Uterus (tissue), 3 donors: ENCODE measurements at regions not wholly inside any gene's neighbourhood (a gene's known extent, or its start where the extent isn't known, plus 50 kb on each side); places are given as distances from the start of the nearest gene placed in this dataset.

Experiments
- DNase-seq, 2 donors: peaks; one replicate each; pipeline ENCODE4 v3.0.0-alpha.2; 2019 to 2020
- H3K27ac ChIP-seq, 2 donors: fragments of 200-600 bp; sonication (generic); 1 replicate in 1 of 2; 2 replicates in 1 of 2; pipeline ENCODE4 v1.5.1; 2016 to 2018
- H3K27me3 ChIP-seq, 2 donors: fragments of 200-600 bp; sonication (generic); one replicate each; pipeline ENCODE4 v1.5.1; 2018 to 2019; ENCODE audit warnings: control low read depth in 1 of 2
- H3K36me3 ChIP-seq, 2 donors: fragments of 200-600 bp; sonication (generic); one replicate each; pipeline ENCODE4 v1.5.1; 2019; ENCODE audit warnings: control low read depth in 1 of 2
- H3K4me1 ChIP-seq, 2 donors: fragments of 200-600 bp; sonication (generic); one replicate each; pipeline ENCODE4 v1.5.1; 2018 to 2019; ENCODE audit warnings: control low read depth in 1 of 2
- H3K4me3 ChIP-seq, 2 donors: fragments of 200-600 bp; sonication (generic); 1 replicate in 1 of 2; 2 replicates in 1 of 2; pipeline ENCODE4 v1.5.1; 2018 to 2019; ENCODE audit warnings: mild to moderate bottlenecking in 1 of 2
- H3K9me3 ChIP-seq, 2 donors: fragments of 200-600 bp; sonication (generic); one replicate each; pipeline ENCODE4 v1.5.1; 2019; ENCODE audit warnings: control low read depth in 1 of 2
- CTCF ChIP-seq, 4 experiments: fragments of 200-600 bp in 2 of 4; fragments of 450-650 bp in 2 of 4; sonication (generic) in 2 of 4; IDR thresholded peaks; one replicate each; pipeline ENCODE4 v1.5.1; 2016 to 2019; ENCODE audit warnings: antibody characterized with exemption in 4 of 4, mild to moderate bottlenecking in 2 of 4, moderate library complexity in 1 of 4
- POLR2A ChIP-seq, 2 donors: fragments of 450-650 bp; IDR thresholded peaks; one replicate each; pipeline ENCODE4 v1.6.1; 2016; ENCODE audit warnings: antibody characterized with exemption in 2 of 2, mild to moderate bottlenecking in 1 of 2, moderate library complexity in 1 of 2
- intact Hi-C: fragments of 100-400 bp; cut with DNase I; formaldehyde crosslinking; loops from one replicate; pipeline ENCODE4 v1.15.1; 2023; ENCODE audit warnings: low total_unique reads
- donor health status: DM: yes; HTN: yes; CAD: no.

GRCh38 chr20:22720206-22720605 is 135.8 kb upstream of the FOXA2 start:
- Histone ChIP-seq H3K27ac (no peak overlapping the region), H3K9me3 (no peaks in the 10 kb centered on the region), H3K4me3 (no peak overlapping the region), H3K4me1 (no peaks in the 10 kb centered on the region), H3K36me3 (no peaks in the 10 kb centered on the region), H3K27me3 (no peaks in the 10 kb centered on the region)
- intact Hi-C loops, result no loop called here
- DNase-seq, result no peak
- TF ChIP-seq CTCF (IDR thresholded peaks at IDR 0.05) (no peak), POLR2A (IDR thresholded peaks at IDR 0.05) (no peak)

GRCh38 chr20:22722811-22723210 is 138.4 kb upstream of the FOXA2 start:
- H3K4me1 ChIP-seq, result no peaks in the 10 kb centered on the region
- no peaks in the 10 kb centered on the region for H3K36me3 ChIP-seq
- no peak for DNase-seq
- H3K9me3 ChIP-seq, result no peaks in the 10 kb centered on the region
- H3K27ac ChIP-seq, result no peak overlapping the region
- H3K4me3 ChIP-seq, result no peak overlapping the region
- intact Hi-C loops, result no loop called here
- TF ChIP-seq CTCF (IDR thresholded peaks at IDR 0.05) (no peak), POLR2A (IDR thresholded peaks at IDR 0.05) (no peak)
- no peaks in the 10 kb centered on the region for H3K27me3 ChIP-seq

- no peaks in the 10 kb centered on the region for H3K9me3 ChIP-seq
- H3K4me3 ChIP-seq, result no peak overlapping the region
- H3K27me3 ChIP-seq, result no peaks in the 10 kb centered on the region
- no peaks in the 10 kb centered on the region for H3K36me3 ChIP-seq
- no peak overlapping the region for H3K27ac ChIP-seq
- H3K4me1 ChIP-seq, result no peaks in the 10 kb centered on the region
- intact Hi-C loops, result no loop called here
- TF ChIP-seq CTCF (IDR thresholded peaks at IDR 0.05) (no peak), POLR2A (IDR thresholded peaks at IDR 0.05) (no peak)
- DNase-seq, result no peak
These were observed 139.3 kb upstream of the FOXA2 start for GRCh38 chr20:22723659-22724058.

- TF ChIP-seq CTCF (IDR thresholded peaks at IDR 0.05) (no peak), POLR2A (IDR thresholded peaks at IDR 0.05) (no peak)
- no peak for DNase-seq
- intact Hi-C loops, result no loop called here
- H3K27ac ChIP-seq, result no peak overlapping the region
- no peaks in the 10 kb centered on the region for H3K9me3 ChIP-seq
- H3K4me3 ChIP-seq, result no peak overlapping the region
- no peaks in the 10 kb centered on the region for H3K27me3 ChIP-seq
- H3K36me3 ChIP-seq, result no peaks in the 10 kb centered on the region
- no peaks in the 10 kb centered on the region for H3K4me1 ChIP-seq
These were observed 143.9 kb upstream of the FOXA2 start for GRCh38 chr20:22728146-22728745.

GRCh38 chr20:22729180-22729579 is 144.8 kb upstream of the FOXA2 start:
- no peak for DNase-seq
- intact Hi-C loops, result no loop called here
- Histone ChIP-seq H3K4me1 (no peaks in the 10 kb centered on the region), H3K36me3 (no peaks in the 10 kb centered on the region), H3K4me3 (no peak overlapping the region), H3K9me3 (no peaks in the 10 kb centered on the region), H3K27ac (no peak overlapping the region), H3K27me3 (no peaks in the 10 kb centered on the region)
- no peak for TF ChIP-seq POLR2A (IDR thresholded peaks at IDR 0.05)
- TF ChIP-seq CTCF (IDR thresholded peaks at IDR 0.05), result no peak
